ENCODE measurements at regions not wholly inside any gene's neighbourhood (a gene's known extent, or its start where the extent isn't known, plus 50 kb on each side); places are given as distances from the start of the nearest gene placed in this dataset.
A peak's percentile ranks its signal among the peaks of the same experiment; 100 is the strongest.

DNA sequence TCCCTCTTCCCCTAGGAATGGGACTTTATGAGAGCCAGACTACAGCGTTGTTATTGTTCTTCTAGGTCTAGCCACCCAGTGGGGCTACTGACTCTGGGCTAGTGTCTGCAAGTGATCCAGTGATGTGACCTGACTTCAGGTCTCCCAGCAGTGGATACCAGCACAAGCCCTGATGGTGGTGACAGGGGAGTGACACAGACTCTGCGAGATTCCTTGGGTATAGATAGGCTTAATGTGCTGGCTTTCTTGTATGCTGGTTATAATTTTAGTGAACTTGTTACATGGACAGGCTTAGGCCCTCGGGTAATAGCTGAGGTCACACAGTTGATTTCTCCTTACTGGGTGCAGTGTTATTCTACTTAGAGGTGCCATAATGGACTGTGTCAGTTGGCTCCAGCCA is 106.9 kb downstream of the TBC1D30 start:
- DNase-seq (ENCODE audit: low spot score): no peak

DNA sequence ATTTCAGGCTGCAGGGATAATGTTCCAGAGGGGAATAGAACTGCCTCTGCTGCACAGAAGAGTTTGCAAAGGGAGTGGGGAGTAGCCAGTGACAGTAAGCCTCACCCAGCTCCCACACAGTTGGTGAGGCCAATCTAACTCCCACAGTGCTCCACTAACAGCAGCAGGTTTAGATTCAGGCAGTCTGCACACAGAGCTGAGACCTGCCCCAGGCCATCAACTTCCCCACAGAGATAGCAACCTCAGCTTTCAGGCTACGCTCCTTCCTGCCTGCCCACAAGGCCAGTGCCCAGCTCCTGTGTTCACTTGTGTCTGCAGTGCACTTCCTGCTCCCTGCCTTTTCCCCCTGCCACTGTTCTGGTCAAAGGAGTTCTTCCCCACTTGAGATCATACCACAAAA is 107.5 kb downstream of the TBC1D30 start:
- DNase-seq (ENCODE audit: low spot score): no peak

DNA sequence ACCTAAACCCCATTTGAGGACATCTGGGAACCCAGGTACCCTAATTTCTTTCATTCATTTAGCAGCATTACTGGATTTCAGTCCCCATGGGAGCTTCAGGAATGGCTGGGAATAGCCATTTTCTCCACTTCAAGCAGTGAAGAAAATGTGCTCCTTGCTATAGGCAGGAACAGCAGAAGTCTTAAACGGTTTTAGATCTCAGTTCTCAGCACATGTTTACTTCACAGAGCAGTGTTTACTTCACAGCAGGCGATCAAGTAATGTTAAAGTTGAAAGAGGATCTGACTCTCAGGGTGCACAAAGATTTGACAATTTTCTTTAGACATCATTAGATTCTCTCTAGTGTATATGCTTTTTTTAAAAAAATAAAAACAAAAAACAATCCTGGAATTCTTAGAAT is 109.3 kb downstream of the TBC1D30 start:
- DNase-seq (ENCODE audit: low spot score): no peak

DNA sequence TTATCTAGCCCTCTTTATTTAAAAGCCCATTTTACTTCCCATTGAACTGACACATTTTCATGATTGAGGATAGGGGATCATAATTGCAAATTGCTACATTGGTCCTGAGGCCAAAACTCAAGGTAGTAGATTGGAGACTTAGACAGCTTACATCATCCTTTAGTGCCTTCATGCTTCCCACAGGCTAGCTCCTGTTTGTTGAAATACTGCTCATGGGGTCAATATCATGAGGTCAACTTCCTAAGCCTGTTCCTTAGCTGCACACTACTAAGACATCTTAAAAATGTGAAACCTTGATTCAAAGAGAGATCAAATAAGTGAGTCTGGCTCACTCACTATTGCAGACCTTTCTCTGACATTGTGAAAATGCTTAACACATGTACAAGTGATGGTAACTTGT is 113.0 kb downstream of the TBC1D30 start:
- DNase-seq (ENCODE audit: low spot score): no peak

DNA sequence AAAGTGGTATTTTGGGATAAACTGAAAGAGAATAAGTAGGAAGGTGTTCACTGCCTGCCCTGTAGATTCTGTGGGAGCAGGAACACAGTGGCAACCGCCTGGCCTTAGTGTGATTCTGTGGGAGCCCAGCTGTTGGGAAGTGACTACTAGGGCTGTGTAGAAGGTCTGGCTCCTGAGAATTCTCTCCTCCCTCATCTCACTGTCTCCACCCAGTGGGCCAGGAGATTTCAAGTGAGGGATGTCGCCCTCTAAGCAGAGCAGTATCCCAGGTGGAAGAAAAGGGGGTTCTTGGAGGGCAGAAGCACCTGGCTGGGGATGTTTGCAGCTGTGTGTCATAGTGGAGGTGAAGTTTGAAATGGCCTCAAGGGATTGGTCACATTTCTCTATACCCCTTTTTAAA is 113.7 kb downstream of the TBC1D30 start:
- no peak for DNase-seq (ENCODE audit: low spot score)

DNA sequence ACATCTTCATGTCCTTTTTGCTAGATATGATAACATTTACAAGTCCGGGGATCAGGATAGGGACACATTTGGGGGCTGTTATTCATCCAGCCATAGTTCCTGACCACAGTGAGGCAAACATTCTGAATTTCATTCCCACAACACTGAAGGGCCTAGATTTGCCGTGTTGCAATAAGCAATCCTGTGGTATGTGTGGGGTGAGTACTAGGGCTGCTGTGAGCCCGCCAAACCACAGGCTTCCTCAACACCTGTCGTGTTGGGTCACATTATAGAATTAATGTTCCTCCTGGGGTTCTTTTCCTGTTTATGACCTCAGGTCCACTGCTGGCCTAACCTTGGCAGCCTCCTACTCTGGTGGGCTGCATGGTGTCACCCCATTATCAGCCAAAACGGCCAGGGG is 119.2 kb downstream of the TBC1D30 start:
- DNase-seq (ENCODE audit: low spot score): no peak

DNA sequence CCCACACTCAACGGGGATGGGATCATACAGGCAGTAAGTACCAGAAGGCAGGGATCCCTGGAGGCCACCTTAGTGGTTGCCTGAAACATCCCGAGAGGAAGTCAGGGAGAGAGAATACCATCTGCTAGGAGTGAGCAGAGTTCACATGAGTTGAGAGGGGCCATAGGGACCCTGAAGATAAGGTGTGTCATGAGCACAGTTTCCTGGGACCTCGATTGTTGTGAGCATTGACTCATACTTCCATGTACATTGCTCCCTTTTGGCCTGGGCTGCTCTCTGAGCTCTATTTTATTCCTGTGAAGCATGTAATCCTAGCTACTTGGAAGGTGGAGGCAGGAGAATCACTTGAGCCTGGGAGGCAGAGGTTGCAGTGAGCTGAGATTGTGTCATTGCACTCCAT is 120.5 kb downstream of the TBC1D30 start:
- DNase-seq (ENCODE audit: low spot score): no peak

DNA sequence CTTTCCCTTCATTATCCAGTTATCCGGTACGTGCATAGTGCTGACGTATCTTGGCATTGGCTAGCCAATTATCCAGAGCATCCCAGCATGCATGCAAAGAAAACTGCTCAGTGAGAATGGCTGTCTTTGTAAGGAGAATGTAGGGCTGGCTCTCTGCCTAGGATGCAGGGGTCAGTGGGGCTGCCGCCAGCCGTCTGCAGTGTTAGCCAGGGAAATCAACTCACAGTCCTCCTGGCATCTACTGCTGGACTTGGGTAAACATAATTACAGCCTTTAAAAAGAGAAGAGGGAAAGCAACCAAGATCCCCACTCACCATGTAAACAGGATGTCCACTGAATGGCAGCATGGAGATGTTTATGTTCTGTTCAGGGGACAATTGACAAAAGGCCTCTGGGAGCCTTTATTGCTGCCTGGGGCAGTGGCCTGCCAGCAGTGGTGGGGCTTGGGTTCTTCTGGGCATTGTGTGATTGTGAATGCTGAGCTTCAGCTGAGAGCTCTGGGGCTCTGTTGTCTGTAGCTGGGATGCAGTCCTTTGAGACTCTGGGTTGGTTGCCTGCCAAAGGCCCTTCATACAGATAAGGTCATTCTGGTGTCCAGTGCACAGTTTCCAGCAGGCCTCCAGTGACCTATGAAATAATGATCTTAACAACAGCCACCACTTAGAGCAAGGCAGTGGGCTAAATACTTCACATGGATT is 121.8 kb downstream of the TBC1D30 start:
- DNase-seq (ENCODE audit: low spot score): peak; percentile 67

DNA sequence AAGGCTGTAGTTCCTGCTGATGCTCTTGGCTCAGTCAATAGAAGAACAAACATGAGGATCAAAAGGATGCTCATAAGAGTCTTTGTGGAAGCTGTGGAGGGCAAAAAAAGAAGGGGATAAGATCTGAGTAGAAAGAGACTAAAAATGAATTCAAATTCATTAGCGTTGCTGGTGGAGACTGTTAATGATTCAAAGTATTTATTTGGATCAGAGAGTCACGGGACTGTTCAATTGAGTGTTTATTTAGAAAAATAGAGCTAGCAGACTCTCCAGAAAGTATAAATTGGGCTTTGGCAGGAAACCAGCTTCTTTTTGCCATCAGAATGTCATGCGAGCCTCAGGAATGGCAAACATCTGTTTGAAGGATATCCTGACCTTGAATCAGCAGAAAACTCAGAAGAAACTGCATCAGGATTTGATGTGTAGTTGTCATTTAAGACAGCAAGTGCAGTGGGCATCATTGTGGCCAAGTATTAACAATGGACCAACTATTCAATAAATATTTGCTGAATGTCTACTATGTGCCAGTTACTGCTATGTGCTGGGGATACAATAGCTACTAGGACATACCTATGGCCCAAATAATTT is 126.4 kb downstream of the TBC1D30 start:
- no peak for DNase-seq (ENCODE audit: low spot score)

DNA sequence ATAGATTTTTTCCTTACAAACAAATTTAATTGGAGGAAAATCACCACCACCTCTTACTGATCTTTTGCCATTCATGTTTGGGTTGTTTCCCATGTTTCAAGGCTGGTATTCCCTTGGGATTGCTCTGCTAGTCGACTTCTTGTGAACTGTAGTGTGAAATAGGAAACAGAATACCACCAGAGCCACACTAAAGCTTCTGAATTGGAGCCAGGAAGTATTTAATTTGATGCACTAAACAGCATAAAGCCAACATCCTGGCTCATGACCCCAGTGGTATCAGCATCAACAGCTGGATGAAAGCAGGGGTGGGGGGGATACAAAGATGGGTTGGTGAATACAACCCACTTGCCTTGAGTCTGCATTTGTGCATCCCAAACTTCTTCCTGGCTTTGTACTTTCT is 127.5 kb downstream of the TBC1D30 start:
- no peak for DNase-seq (ENCODE audit: low spot score)

DNA sequence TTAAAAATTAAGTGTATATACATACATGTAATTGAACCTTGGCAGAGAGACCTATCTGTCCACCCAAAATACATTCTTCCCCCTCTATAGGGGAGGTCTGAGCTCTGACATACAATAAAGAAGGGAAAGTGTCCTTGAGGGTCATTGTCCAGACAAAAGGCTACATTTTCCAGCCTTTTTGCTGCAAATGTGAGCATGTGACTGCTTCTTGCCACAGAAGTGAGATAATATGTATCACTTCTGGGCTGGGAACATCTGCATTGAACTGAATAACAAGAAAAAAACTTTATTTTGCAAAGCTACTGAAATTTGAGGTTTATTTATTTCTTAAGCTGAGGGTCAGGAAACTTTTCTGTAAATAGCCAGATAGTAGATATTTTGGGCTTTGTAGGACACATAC is 131.3 kb downstream of the TBC1D30 start:
- no peak for DNase-seq (ENCODE audit: low spot score)

DNA sequence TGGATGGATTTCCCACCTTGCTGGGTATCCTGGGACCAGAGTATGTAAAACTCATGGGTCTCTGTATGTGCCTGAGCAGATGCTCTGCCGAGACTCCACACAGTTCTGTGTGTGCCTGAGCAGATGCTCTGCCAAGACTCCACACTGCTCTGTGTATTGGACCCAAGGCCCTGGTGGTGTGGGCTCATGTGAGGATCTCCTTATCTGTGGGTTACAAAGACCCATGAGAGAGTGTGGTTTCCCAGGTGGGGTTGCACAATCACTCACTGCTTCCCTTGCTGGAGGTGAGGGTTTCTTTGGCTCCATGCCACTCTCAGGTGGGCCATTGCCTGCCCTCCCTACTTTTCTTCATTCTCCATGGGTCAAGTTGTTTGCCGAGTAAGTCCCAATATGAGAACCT is 141.5 kb downstream of the TBC1D30 start:
- DNase-seq (ENCODE audit: low spot score): no peak

DNA sequence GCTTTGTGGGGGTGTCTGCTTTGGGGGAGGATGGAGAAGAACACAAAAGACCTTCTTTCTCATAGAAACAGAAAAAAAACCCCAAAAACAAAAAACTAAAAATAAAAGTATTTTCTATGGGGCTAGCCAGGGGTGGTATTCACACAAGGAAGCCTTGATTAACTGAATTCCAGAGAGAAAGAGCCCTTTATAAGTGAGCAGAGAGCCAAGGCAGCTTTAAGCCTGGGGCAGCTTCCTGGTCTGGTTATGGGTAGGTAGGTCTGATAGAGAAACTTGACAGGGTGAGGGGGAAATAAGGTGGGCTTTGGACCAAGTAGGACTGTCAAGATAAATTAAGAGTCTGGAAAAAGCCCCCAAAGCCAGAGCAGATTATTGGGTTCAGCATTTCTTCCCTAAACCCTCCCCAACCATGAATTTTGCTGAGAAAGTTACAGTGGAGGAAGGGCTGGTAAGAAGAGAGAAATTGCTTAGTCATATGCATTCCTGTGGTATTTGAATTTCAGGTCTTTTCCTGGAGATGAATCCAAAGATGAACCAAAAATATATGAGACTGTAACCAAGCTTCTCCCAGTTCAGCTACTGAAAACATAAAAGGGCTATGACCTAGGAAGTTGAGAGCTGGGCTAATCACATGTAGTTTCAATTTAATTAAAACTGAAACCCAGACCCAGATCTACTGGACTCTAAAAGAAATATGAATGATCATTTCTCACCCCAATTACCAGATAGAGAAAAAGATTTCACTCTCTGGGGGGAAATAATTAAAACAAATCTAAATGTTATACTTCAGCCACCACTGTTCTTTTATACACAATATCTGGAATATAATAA is 144.8 kb downstream of the TBC1D30 start:
- no peak for DNase-seq (ENCODE audit: low spot score)

DNA sequence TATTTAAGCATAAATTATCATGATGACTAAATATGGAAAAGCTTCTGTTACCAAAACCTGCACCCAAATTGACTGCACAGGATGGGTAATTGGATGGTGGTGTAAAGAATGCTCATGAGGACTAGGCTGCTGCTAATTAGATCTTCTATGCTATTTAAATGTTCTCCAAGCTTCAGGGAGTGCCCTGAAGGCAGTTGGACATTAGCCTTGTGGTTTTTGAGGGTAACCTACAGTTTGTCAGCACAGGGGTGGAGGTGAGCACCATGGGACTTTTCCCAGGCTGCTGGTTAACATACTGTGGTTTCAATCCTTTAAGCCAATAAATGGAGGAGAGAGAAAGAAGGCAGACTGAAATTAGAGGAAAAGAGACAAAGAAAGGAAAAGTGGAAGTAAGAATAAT is 145.0 kb downstream of the WIF1 start:
- DNase-seq (ENCODE audit: low spot score): no peak

DNA sequence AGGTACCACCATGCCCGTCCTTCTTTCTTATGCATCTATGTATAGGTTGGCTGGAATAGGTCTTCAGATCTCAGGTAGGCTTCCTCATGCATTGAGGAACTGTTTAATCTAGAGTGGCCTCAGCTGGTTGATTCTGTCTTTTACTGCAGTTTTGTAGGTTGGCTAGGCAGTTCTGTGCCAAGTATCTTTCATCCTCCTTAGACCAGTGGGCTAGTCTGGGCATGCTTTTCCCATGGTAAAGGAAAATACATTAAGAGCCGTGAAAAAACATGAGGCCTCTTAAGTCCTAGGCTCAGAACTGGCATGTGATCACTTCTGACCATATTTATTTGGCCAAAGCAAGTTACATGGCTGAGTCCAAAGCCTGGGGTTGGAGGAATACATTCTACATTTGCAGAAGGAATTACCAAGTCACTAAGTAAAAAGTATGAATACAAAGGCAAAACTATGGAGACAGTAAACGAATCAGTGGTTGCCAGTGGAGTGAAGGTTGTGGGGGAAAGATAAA is 137.3 kb downstream of the WIF1 start:
- no peak for DNase-seq (ENCODE audit: low spot score)

DNA sequence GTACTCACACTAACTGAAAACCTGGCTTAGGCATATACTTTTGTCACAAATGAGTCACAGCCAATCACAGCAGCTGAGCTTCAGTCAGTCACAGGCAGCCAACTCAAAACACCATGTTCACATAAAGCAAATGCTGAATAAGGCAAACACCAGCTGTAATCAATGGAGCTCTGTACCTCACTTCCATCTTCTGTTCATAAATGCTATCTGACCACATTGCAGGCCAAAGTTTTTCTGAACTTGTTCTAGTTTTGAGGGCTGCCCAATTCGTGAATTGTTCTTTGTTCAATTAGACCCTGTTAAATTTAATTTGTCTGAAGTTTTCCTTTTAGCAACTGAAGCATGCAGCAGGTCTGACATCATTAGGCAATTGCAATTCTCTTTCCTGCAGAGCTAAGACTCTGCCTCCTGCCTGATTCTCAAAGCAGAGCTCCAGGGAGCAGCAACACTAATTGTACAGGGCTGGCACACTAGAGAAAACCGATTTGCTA is 129.9 kb downstream of the WIF1 start:
- no peak for DNase-seq (ENCODE audit: low spot score)

DNA sequence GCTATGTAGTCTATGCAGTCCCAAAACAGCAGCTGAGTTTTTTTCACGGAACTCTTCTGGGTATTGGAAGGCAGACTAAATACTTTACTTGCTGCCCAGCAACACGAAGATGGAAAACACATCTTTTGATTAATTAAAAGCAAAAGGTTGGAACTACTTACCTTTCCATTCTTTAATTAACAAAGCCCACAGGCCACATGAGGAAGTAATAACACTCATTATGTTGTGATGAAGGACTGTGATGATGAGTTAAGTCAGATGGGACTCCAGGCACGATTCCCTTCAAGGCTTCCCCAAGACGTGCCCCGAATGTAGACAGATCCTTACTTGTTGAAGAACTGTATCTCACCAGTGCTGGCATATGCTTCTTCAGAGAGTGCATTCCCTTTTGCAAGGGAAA is 129.0 kb downstream of the WIF1 start:
- no peak for DNase-seq (ENCODE audit: low spot score)

DNA sequence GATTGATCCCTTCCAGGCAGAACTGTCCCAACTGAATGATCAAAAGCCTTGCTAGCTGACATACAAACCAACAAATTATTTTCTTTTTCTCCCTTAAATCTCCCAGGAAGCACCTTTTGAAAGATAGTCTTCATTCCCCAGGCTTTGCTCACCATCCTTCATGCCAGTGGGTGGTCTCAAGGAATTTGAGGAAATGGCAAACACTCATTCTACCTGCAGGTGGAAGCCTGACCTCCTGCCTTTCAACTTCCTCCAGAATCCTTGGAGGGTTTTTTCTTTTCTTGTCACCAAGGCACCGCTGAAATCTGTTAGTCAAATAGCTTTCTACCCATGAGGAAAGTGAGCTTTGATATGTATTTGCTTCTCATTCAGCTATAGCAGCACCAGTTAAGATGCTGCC is 128.5 kb downstream of the WIF1 start:
- DNase-seq (ENCODE audit: low spot score): no peak

DNA sequence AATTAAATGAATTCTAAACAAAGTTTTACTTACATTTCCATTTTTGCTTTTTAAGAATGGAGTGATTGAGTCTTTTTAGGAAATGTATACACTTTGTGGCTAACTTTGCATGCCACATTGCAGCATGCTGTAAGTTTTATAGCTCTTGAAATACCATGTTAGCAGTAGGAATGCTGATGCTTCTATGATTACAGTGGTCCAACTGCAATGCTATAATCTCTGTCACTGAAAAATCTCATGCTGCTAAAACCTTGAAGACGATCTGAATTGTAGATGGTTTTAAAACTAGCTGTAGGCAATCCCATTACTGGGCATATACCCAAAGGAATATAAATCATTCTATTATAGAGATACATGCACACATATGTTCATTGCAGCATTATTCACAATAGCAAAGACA is 127.6 kb downstream of the WIF1 start:
- no peak for DNase-seq (ENCODE audit: low spot score)

DNA sequence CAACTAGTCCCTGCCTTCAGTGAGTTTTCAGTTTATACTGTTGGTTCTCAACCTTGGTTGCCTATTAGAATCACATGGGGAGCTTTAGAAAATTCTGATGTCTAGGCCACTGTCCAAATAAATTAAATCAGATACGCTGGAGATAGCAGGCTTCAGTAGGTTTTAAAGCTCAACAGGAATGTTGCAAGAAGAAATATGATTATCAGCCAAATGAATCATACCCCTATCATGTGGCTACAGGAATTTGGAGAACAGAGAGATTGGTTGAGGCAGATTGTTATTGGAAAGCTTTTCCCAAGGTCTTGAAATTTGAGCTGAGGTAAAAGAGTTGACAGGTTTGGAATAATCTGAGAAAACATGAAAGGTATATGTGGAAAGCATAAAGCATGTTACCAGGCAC is 125.3 kb downstream of the WIF1 start:
- no peak for DNase-seq (ENCODE audit: low spot score)

DNA sequence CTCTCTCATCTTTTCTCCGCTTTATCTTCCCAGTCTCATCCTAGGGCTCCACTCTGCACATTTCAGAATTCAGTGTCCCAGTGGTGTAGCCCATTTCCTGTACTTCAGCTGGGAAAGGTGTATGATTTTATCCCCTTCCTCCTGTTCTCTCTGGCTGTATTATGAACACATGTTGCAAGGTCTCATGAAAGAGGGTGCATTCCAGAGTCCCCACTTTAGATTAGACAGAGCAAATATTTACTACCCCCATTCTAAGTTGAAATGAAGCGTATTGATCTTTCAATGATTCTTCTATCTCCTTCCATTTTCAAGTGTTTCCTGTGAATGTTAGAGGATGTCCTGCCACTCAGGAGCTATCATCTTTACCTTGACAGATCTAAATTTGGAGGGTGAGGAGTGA is 123.2 kb downstream of the WIF1 start:
- no peak for DNase-seq (ENCODE audit: low spot score)

DNA sequence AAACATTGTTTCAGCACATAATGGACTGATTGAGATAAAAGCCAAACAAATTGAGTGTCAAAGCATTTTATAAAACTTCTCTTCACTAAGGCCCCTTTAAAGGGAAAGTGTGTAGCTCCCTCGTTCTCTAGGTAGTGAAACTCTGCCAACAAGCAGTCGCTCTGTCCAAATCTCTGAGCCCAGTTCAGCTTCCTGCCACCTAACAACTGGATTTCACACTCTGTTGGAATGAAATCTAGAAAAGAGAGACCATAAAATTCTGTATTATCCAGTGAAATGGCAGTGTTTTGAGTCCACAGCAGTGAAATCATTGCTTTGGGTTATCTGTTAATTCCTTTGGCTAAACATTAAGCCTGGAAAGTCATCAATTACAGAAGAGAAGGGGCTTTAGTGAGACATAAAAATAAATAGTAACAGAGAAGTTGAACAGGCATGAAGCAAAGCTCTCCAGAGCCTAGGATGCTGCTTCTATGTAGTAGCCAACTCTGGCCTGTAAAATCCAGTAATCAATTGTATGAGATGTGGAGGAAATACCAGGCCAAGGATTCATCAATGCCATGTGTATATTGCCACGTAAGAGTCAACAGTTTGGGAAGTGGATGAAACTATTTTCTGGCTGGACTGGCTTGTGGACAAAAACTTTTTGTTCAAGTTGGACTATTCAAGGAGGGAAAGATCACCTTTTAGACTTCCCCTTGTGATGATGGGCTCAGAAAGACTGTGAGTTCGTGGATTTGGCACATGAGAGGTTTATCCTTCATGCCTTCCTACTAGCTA is 122.5 kb downstream of the WIF1 start:
- no peak for DNase-seq (ENCODE audit: low spot score)

DNA sequence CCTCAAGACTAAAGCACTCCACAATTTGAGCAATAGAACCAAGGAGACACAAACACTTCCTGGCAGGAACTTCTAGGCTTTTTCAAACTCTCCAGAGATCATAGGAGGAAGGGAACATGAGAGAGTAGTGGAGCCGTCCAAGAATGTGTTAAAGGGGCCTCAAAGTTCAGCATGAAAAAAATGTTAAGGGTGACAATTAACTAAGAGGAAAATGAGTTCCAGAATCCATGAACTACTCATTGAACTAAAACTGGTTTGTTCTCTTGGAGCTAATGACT is 122.0 kb downstream of the WIF1 start:
- DNase-seq (ENCODE audit: low spot score): no peak
